Lung (tissue), 11 donors: ENCODE measurements at regions not wholly inside any gene's neighbourhood (a gene's known extent, or its start where the extent isn't known, plus 50 kb on each side); places are given as distances from the start of the nearest gene placed in this dataset.

Experiments used
- ATAC-seq: fragments of 200-7000 bp; cut with Tn5 transposase; one replicate; pipeline ENCODE4 v1.9.1; 2020; ENCODE audit warnings: moderate number of reproducible peaks; ENCODE audit not compliant: insufficient read depth, low FRiP score
- DNase-seq, 3 donors: peaks; one replicate each; pipeline ENCODE4 v3.0.0-alpha.2; 2013 to 2017
- H3K27ac ChIP-seq, 2 donors: one replicate each; pipeline ENCODE4 v1.5.1; 2013; ENCODE audit warnings: mild to moderate bottlenecking in 2 of 2, moderate library complexity in 2 of 2, control low read depth in 1 of 2, inconsistent platforms in 1 of 2, low read depth in 1 of 2, low read length in 1 of 2
- H3K27me3 ChIP-seq, 3 donors: one replicate each; pipeline ENCODE4 v1.5.1; 2013; ENCODE audit warnings: low read length in 2 of 3; ENCODE audit not compliant: control insufficient read depth in 3 of 3, insufficient read depth in 3 of 3
- H3K36me3 ChIP-seq, 4 donors: one replicate each; pipeline ENCODE4 v1.5.1; 2013; ENCODE audit warnings: low read length in 4 of 4, mild to moderate bottlenecking in 1 of 4, moderate library complexity in 1 of 4; ENCODE audit not compliant: control insufficient read depth in 4 of 4, insufficient read depth in 4 of 4
- H3K4me1 ChIP-seq, 5 donors: one replicate each; pipeline ENCODE4 v1.5.1; 2013; ENCODE audit warnings: low read length in 5 of 5, mild to moderate bottlenecking in 2 of 5, moderate library complexity in 1 of 5; ENCODE audit not compliant: control insufficient read depth in 5 of 5, insufficient read depth in 5 of 5
- H3K4me3 ChIP-seq: one replicate; pipeline ENCODE4 v1.5.1; 2013; ENCODE audit warnings: mild to moderate bottlenecking, control low read depth, moderate library complexity
- H3K9ac ChIP-seq, 2 donors: one replicate each; pipeline ENCODE4 v1.5.1; 2013; ENCODE audit warnings: low read length in 2 of 2, control low read depth in 1 of 2; ENCODE audit not compliant: insufficient read depth in 1 of 2
- H3K9me3 ChIP-seq, 4 donors: one replicate each; pipeline ENCODE4 v1.5.1; 2013; ENCODE audit warnings: low read length in 3 of 4, mild to moderate bottlenecking in 1 of 4, moderate library complexity in 1 of 4; ENCODE audit not compliant: control insufficient read depth in 4 of 4, insufficient read depth in 3 of 4
- CTCF ChIP-seq: IDR thresholded peaks from 2 replicates; pipeline ENCODE4 v1.5.1; 2012; ENCODE audit warnings: mild to moderate bottlenecking; ENCODE audit errors: control extremely low read depth, extremely low read depth
- WGBS, 2 donors: extraction: QIAGEN DNeasy Blood & Tissue Kit; methylation state at CpG; one replicate each; pipeline ENCODE4 v1.1.7; 2013; 5-methylcytosine and 5-hydroxymethylcytosine counted together
- donor health status: control.
- donor health status: control.
- donor health status: Bipolar disorder and iron deficiency.
- donor health status: healthy.
- donor health status: DM: yes; HTN: yes; CAD: no.

- peaks cover 0 to 1% (median 0%) of the 10 kb centered on the region in 3 donors for H3K27me3 ChIP-seq
- peaks cover 0 to under 1% (median 0%) of the 10 kb centered on the region in 4 donors for H3K9me3 ChIP-seq
- no peak overlapping the region for H3K9ac ChIP-seq
- ATAC-seq = no peak
- peaks cover 0 to 2% (median 0%) of the 10 kb centered on the region in 5 donors for H3K4me1 ChIP-seq
- no peaks in the 10 kb centered on the region for H3K36me3 ChIP-seq
- no peak for TF ChIP-seq CTCF
- no peak for DNase-seq
- no peak overlapping the region for H3K4me3 ChIP-seq
- WGBS, 2 donors = 80 to 87% methylated on average over 4 of the region's 4 CpGs
- H3K27ac ChIP-seq = no peak overlapping the region
Observed at GRCh38 chr6:163937071-163937470, 522.6 kb downstream of the QKI start.

GRCh38 chr6:163935158-163935762 is 520.7 kb downstream of the QKI start:
- DNase-seq (peak in 2 of 3 donors; percentile 43 to 46), ATAC-seq (no peak)
- Histone ChIP-seq H3K4me1 (peaks cover 0 to 2% (median 0%) of the 10 kb centered on the region in 5 donors), H3K27ac (peak overlapping the region in 1 of 2 donors; percentile 40), H3K27me3 (peaks cover 0 to 4% (median 0%) of the 10 kb centered on the region in 3 donors), H3K4me3 (no peak overlapping the region), H3K9ac (no peak overlapping the region), H3K36me3 (no peaks in the 10 kb centered on the region), H3K9me3 (peaks cover 0 to 1% (median 0%) of the 10 kb centered on the region in 4 donors)
- WGBS, 2 donors = 34 to 46% methylated on average over 6 of the region's 6 CpGs
- no peak for TF ChIP-seq CTCF

GRCh38 chr6:163930012-163930411 is 515.5 kb downstream of the QKI start:
- no peak for ATAC-seq
- no peak overlapping the region for H3K9ac ChIP-seq
- WGBS, 2 donors = 79 to 87% methylated on average over 6 of the region's 6 CpGs

More at GRCh38 chr6:163930012-163930411, 515.5 kb downstream of the QKI start:
- Histone ChIP-seq H3K27ac (no peak overlapping the region), H3K9me3 (peaks cover 0 to 1% (median 0%) of the 10 kb centered on the region in 4 donors), H3K36me3 (no peaks in the 10 kb centered on the region), H3K27me3 (peaks cover 0 to 4% (median 0%) of the 10 kb centered on the region in 3 donors), H3K4me1 (peaks cover 0 to 2% (median 0%) of the 10 kb centered on the region in 5 donors), H3K4me3 (no peak overlapping the region)
- TF ChIP-seq CTCF = no peak
- DNase-seq = no peak
